HEK293T (cell line): ENCODE measurements at regions not wholly inside any gene's neighbourhood (a gene's known extent, or its start where the extent isn't known, plus 50 kb on each side); places are given as distances from the start of the nearest gene placed in this dataset.

Experiments
- CTCF ChIA-PET: fragments of 350-600 bp; formaldehyde crosslinking; extraction: SDS; loops from one replicate; lab custom pipeline; 2021; ENCODE audit warnings: antibody characterized with exemption, inconsistent platforms; lab: Yijun Ruan, JAX
- POLR2A ChIA-PET: fragments of 350-600 bp; formaldehyde crosslinking; extraction: SDS; loops from one replicate; lab custom pipeline; 2020; ENCODE audit warnings: antibody characterized with exemption, inconsistent platforms; lab: Yijun Ruan, JAX
- DNase-seq: peaks from one replicate; pipeline ENCODE4 v3.0.0; 2012; ENCODE audit warnings: mixed read lengths; ENCODE audit errors: extremely low spot score
- ARNT ChIP-seq: fragments of 450-650 bp; IDR thresholded peaks from 2 replicates; pipeline ENCODE4 v1.6.1; 2017; ENCODE audit warnings: mild to moderate bottlenecking
- BHLHE40 ChIP-seq: fragments of 450-650 bp; IDR thresholded peaks from 2 replicates; pipeline ENCODE4 v1.6.1; 2016; ENCODE audit warnings: mild to moderate bottlenecking, moderate library complexity, borderline replicate concordance
- CTBP1 ChIP-seq: fragments of 450-650 bp; IDR thresholded peaks from 2 replicates; pipeline ENCODE4 v1.6.1; 2016; ENCODE audit warnings: borderline replicate concordance
- ELF4 ChIP-seq: fragments of 450-650 bp; IDR thresholded peaks from 2 replicates; pipeline ENCODE4 v1.6.1; 2017; ENCODE audit warnings: antibody characterized with exemption
- FOXA1 ChIP-seq: fragments of 450-650 bp; IDR thresholded peaks from 2 replicates; pipeline ENCODE4 v1.6.1; 2016; ENCODE audit warnings: mild to moderate bottlenecking
- FOXK2 ChIP-seq: fragments of 450-650 bp; IDR thresholded peaks from 2 replicates; pipeline ENCODE4 v1.6.1; 2016; ENCODE audit warnings: mild to moderate bottlenecking
- FOXM1 ChIP-seq: fragments of 450-650 bp; IDR thresholded peaks from 2 replicates; pipeline ENCODE4 v1.6.1; 2017; ENCODE audit warnings: mild to moderate bottlenecking, borderline replicate concordance
- HDGF ChIP-seq: fragments of 450-650 bp; IDR thresholded peaks from 2 replicates; pipeline ENCODE4 v1.6.1; 2017; ENCODE audit warnings: antibody characterized with exemption, borderline replicate concordance
- L3MBTL2 ChIP-seq: fragments of 450-650 bp; conservative IDR thresholded peaks from 2 replicates; pipeline ENCODE4 v1.6.1; 2016; ENCODE audit warnings: mild to moderate bottlenecking
- LEF1 ChIP-seq: fragments of 450-650 bp; IDR thresholded peaks from 2 replicates; pipeline ENCODE4 v1.6.1; 2017; ENCODE audit warnings: mild to moderate bottlenecking, borderline replicate concordance
- NFRKB ChIP-seq: fragments of 450-650 bp; IDR thresholded peaks from 2 replicates; pipeline ENCODE4 v1.6.1; 2016; ENCODE audit warnings: mild to moderate bottlenecking, moderate library complexity
- SP1 ChIP-seq: fragments of 450-650 bp; IDR thresholded peaks from 2 replicates; pipeline ENCODE4 v1.6.1; 2017
- SUZ12 ChIP-seq: fragments of 450-650 bp; IDR thresholded peaks from 2 replicates; pipeline ENCODE4 v1.6.1; 2016; ENCODE audit warnings: mild to moderate bottlenecking
- TARDBP ChIP-seq: fragments of 450-650 bp; IDR thresholded peaks from 2 replicates; pipeline ENCODE4 v1.6.1; 2016
- ZNF384 ChIP-seq: fragments of 450-650 bp; IDR thresholded peaks from 2 replicates; pipeline ENCODE4 v1.6.1; 2016
- TF ChIP-seq, protein P1 (sequence below): fragments of 450-650 bp; IDR thresholded peaks from 2 replicates; pipeline ENCODE4 v1.6.1; 2016

DNA sequence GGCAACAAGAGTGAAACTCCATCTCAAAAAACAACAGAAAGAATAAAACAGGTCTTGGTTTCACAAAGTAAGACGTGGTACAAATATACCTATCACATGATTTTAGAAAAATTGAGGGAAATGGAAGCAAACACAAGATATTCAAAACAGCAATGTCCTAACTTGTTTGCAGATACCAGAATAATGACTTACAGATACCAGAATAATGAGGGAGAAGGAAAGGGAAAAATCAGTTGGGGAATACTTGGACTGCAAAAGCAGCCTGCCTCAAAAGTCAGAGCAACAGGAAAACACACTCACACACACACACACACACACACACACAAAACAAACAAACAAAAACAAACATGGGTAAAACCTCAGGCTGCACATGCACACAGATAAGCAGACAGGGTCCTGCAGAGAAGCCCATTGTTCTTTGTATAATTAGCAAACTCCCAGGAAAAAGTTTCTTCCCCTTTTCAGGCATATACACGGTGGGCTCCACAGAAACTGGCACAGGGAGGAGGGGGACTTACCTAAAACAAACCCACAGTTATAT, 65.7 kb upstream of the CAPRIN2 start:
- ChIA-PET CTCF (no interaction called here), POLR2A (no interaction called here)
- no peak for DNase-seq
- TF ChIP-seq L3MBTL2 = no peak
- no peak for TF ChIP-seq BHLHE40

DNA sequence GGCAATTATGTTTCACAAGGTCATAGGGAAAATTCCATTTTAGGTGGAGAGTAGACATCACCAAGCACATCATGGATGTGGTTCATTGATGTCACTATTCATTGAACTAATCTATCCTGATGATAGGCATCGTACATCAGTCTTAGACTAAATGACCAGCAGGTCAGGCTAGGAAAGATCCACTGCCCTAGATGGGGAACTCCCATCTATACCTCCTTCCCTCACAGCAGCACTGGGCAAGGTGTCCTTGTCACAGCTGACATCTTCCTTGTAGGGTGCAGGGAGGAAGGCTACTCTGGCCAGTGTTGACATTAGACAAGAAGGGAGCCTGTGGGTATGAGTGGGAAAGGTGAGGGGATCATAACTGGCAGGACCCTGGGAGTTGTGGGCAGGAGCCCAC, 63.8 kb upstream of the CAPRIN2 start:
- ChIA-PET CTCF (no interaction called here), POLR2A (no interaction called here)
- TF ChIP-seq BHLHE40 = no peak
- no peak for TF ChIP-seq FOXA1
- DNase-seq = no peak

DNA sequence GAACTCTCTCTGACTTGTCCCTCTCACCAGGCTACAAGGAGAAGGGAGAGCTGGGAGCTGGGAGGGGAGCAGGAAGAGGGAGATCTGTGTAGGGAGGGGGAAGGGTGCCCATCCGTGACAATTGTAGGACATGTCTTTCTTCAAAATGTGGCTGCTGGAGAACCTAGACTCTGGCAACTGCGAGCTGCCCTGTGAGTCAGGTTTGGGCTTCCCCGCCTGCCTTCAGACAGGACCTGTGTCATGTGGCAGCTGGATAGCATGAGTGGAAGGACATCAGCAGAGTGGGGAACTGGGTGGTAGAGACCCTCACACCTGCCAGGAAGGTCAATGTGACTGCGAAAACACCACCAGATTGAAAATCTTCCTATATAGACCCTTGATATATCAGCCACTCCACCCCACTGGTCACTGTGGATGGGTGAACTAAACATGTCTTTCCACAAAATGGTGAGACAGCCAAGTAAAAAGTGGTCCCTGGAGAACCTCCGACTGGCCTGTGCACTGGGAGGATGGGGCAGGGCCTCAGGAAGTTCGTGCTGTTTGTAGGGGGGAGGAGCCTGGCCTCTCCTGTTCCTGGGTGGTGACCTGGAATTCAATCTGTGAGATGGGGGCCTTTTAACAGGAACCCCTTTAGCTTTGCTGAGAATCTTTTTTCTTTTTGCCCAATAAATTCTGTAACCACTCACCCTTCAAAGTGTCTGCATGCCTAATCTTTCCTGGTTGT, 62.2 kb upstream of the CAPRIN2 start:
- DNase-seq = no peak
- ChIA-PET CTCF (no interaction called here), POLR2A (no interaction called here)
- TF ChIP-seq FOXK2 (no peak), SP1 (no peak)

DNA sequence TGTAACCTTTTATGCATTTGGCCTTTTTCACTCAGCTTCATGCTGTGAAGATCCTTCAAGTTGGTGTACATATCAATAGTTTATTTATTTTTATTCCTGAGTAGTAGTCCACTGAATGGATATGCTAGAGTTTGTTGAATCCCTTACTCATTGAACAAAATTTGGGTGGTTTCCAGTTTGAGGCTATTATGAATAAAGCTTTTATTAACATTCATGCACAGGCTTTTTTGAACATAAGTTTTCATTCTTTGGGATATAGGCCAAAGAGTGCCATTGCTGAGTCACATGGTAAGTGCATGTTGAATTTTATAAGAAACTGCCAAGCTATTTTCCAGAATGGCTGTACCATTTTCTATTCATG, 59.5 kb upstream of the CAPRIN2 start:
- DNase-seq = no peak
- TF ChIP-seq FOXA1 (no peak), ZNF384 (no peak), SUZ12 (no peak), FOXM1 (no peak), HDGF (no peak), SP1 (no peak), BHLHE40 (no peak), NFRKB (no peak), FOXK2 (no peak), ARNT (no peak), TARDBP (no peak)
- TF ChIP-seq, protein P1, sequence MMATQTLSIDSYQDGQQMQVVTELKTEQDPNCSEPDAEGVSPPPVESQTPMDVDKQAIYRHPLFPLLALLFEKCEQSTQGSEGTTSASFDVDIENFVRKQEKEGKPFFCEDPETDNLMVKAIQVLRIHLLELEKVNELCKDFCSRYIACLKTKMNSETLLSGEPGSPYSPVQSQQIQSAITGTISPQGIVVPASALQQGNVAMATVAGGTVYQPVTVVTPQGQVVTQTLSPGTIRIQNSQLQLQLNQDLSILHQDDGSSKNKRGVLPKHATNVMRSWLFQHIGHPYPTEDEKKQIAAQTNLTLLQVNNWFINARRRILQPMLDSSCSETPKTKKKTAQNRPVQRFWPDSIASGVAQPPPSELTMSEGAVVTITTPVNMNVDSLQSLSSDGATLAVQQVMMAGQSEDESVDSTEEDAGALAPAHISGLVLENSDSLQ = no peak
- CTCF ChIA-PET = interaction anchor here (0.6 kb wide), 1 partner anchor 1258 kb away, joined by 3 read pairs; no protein-coding TSS in a partner anchor
- POLR2A ChIA-PET = no interaction called here

DNA sequence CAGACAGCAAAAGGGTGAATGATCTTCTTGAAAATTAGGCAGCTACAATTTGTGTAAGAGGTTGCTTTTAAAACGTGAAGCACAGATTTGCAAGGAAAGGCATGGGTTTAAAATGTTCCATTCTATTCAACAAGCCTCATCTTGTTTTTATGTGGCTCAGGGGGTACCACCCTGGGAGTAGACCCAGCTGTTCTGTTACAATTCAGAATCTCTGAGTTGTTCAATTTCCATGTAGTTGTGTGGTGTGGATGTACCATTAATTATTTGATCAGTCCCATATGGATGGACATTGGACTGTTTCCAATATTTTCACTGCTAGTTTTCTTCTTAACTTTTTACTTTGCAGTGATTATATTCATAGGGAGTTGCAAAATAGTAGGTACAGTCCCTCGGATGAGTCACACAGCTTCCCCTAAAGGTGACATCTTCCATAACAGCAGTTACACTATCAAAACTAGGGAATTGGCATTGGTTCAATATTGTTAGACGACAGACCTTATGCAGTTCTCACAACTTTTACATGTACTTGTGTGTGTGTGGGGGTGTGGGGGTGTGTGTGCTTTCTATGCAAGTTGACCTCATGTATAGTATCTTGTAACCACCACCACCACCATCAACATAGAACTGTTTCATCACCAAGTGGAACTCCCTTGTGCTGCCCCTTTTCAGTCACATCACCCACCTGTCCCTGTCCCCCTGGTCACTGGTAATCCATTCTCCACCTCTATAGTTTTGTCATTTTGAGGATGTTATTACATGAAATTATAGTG, 59.0 kb upstream of the CAPRIN2 start:
- CTCF ChIA-PET = no interaction called here
- DNase-seq = no peak
- POLR2A ChIA-PET = no interaction called here
- TF ChIP-seq TARDBP = no peak
- no peak for TF ChIP-seq CTBP1
- TF ChIP-seq, protein P1 = no peak
- no peak for TF ChIP-seq BHLHE40
- no peak for TF ChIP-seq SP1
- TF ChIP-seq ARNT = no peak
- no peak for TF ChIP-seq FOXA1
- no peak for TF ChIP-seq ELF4
- TF ChIP-seq FOXK2 = no peak
- no peak for TF ChIP-seq ZNF384
- TF ChIP-seq FOXM1 = no peak
- TF ChIP-seq HDGF = no peak
- no peak for TF ChIP-seq SUZ12
- TF ChIP-seq L3MBTL2 = no peak
- TF ChIP-seq LEF1 = no peak
- TF ChIP-seq NFRKB = no peak

DNA sequence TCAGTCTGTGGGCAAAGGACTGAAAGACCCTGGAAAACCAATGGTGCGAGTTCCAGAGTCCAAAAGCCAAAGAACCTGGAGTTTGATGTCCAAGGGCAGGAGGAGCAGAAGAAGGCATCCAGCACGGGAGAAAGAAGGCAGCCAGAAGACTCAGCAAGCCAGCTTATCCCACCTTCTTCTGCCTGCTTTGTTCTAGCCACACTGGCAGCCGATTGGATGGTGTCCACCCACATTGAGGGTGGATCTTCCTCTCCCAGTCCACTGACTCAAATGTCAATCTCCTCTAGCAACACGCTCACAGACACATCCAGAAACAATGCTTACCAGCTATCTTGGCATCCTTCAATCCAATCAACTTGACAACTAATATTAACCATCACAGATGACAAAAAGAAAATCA, 57.2 kb upstream of the CAPRIN2 start:
- CTCF ChIA-PET = interaction anchor here (0.6 kb wide), 1 partner anchor 28 kb away, joined by 5 read pairs; no protein-coding TSS in a partner anchor
- TF ChIP-seq HDGF (no peak), SP1 (no peak), CTBP1 (no peak), L3MBTL2 (no peak), NFRKB (no peak), FOXK2 (no peak), ZNF384 (no peak), BHLHE40 (no peak), FOXM1 (no peak), FOXA1 (no peak), SUZ12 (no peak), LEF1 (no peak), ELF4 (no peak)
- POLR2A ChIA-PET = no interaction called here
- DNase-seq = no peak

DNA sequence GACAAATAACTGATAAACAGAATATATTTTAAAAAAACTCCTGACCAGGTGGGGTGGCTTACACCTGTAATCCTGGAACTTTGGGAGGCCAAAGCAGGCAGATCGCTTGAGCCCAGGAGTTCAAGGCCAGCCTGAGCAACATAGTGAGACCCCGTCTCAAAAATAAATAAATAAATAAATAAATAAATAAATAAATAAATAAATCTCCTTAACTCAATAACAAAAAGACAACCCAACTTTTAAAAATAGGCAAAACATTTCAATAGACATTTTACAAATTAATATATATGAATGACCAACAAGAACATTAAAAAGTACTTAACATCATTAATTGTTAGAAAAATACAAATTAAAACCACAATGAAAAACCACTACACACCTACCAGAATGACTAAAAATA, 56.2 kb upstream of the CAPRIN2 start:
- ChIA-PET CTCF (no interaction called here), POLR2A (no interaction called here)
- DNase-seq = no peak
- TF ChIP-seq SP1 (no peak), ZNF384 (no peak), SUZ12 (no peak), ELF4 (no peak), FOXA1 (no peak), ARNT (no peak), BHLHE40 (no peak), HDGF (no peak), TARDBP (no peak), FOXK2 (no peak), NFRKB (no peak), CTBP1 (no peak), LEF1 (no peak), L3MBTL2 (no peak), FOXM1 (no peak)
- TF ChIP-seq, protein P1 = no peak
